ENCODE measurements at regions not wholly inside any gene's neighbourhood (a gene's known extent, or its start where the extent isn't known, plus 50 kb on each side); places are given as distances from the start of the nearest gene placed in this dataset.

DNA sequence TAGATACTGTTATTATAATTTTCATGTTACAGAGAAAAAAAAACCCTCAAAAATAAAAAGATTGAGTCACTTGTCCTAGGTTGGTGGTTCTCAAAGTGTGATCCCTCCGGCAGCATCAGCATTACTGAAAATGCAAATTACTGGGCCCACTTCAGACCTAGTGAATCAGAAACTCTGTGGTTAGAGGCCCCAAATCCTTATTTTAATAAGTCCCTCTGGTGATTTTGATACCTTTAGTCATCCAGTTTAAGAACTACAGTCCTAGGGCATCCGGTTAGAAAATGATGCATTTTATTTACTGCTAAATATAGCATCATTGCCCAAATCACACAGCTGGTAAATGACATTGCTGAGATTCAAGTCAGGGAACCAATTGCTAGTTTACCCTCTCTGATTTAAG is 203.7 kb upstream of the RUNX1 start:
- TF ChIP-seq, protein P1, sequence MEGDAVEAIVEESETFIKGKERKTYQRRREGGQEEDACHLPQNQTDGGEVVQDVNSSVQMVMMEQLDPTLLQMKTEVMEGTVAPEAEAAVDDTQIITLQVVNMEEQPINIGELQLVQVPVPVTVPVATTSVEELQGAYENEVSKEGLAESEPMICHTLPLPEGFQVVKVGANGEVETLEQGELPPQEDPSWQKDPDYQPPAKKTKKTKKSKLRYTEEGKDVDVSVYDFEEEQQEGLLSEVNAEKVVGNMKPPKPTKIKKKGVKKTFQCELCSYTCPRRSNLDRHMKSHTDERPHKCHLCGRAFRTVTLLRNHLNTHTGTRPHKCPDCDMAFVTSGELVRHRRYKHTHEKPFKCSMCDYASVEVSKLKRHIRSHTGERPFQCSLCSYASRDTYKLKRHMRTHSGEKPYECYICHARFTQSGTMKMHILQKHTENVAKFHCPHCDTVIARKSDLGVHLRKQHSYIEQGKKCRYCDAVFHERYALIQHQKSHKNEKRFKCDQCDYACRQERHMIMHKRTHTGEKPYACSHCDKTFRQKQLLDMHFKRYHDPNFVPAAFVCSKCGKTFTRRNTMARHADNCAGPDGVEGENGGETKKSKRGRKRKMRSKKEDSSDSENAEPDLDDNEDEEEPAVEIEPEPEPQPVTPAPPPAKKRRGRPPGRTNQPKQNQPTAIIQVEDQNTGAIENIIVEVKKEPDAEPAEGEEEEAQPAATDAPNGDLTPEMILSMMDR (IDR thresholded peaks at IDR 0.05; ENCODE audit: low read depth, low read length, poor library complexity, severe bottlenecking): no peak
- no peak for TF ChIP-seq EZH2phosphoT487 (IDR thresholded peaks at IDR 0.05; ENCODE audit: borderline replicate concordance, low read length)

All from DOHH2 (cell line).